ENCODE measurements at regions not wholly inside any gene's neighbourhood (a gene's known extent, or its start where the extent isn't known, plus 50 kb on each side); places are given as distances from the start of the nearest gene placed in this dataset.

DNA sequence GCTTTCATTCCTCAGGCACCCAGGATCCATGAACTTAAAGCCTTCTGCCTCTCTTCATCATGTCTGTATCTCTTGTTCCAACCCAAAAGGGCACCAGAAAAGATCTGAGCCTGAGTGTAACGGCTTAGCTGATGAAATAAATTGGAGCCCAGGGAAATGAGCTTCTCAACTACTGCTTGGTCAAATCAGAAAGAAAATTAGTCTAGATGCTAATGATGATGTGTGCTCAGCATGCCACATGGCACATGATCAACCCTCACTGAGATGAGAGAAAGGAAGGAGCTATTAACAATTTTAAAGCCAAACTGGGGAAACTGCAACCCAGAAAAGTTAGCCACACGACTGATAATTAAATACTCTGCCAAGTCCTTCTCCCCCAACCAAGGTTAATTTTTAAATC, 325.7 kb downstream of the CNTN3 start:
- H3K4me1 Mint-ChIP-seq (ENCODE audit: unreplicated experiment) = no peaks in the 10 kb centered on the region
- H3K36me3 Mint-ChIP-seq (ENCODE audit: unreplicated experiment) = no peaks in the 10 kb centered on the region
- no peaks in the 10 kb centered on the region for H3K27me3 Mint-ChIP-seq (ENCODE audit: unreplicated experiment)
- H3K9me3 Mint-ChIP-seq (ENCODE audit: unreplicated experiment) = no peaks in the 10 kb centered on the region
- no peak overlapping the region for H3K27ac Mint-ChIP-seq (ENCODE audit: unreplicated experiment)
- H3K4me3 Mint-ChIP-seq (ENCODE audit: unreplicated experiment) = no peak overlapping the region
- no peak for DNase-seq (ENCODE audit: extremely low spot score, unreplicated experiment)
- TF ChIP-seq CTCF (IDR thresholded peaks at IDR 0.05) = no peak

GRCh38 chr3:74287557-74287956, 326.9 kb downstream of the CNTN3 start:
- no peaks in the 10 kb centered on the region for H3K36me3 Mint-ChIP-seq (ENCODE audit: unreplicated experiment)
- DNase-seq (ENCODE audit: extremely low spot score, unreplicated experiment) = no peak
- H3K4me1 Mint-ChIP-seq (ENCODE audit: unreplicated experiment) = no peaks in the 10 kb centered on the region
- no peaks in the 10 kb centered on the region for H3K9me3 Mint-ChIP-seq (ENCODE audit: unreplicated experiment)
- TF ChIP-seq CTCF (IDR thresholded peaks at IDR 0.05) = no peak
- H3K27ac Mint-ChIP-seq (ENCODE audit: unreplicated experiment) = no peak overlapping the region
- no peak overlapping the region for H3K4me3 Mint-ChIP-seq (ENCODE audit: unreplicated experiment)
- no peaks in the 10 kb centered on the region for H3K27me3 Mint-ChIP-seq (ENCODE audit: unreplicated experiment)

DNA sequence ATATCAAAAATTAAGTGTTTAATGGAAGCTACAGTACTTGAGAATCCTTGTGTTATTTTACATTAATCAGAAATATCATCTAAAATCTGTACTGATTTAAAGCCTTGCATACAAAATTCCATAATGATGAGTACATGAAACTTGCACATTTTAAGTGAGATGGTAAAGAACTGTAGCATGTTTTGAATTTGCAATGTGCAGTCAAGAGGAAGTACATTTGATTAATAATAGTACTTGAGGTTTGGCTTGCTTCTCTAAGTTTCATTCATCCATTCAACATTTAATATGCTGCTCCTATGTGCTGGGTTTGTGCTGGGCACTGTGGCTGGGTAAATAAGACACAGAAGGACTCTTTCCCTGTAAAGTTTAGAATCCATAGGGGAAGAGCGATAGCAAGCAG, 332.3 kb downstream of the CNTN3 start:
- Mint-ChIP-seq H3K36me3 (ENCODE audit: unreplicated experiment) (no peaks in the 10 kb centered on the region), H3K9me3 (ENCODE audit: unreplicated experiment) (peaks cover 16% of the 10 kb centered on the region), H3K27me3 (ENCODE audit: unreplicated experiment) (no peaks in the 10 kb centered on the region), H3K4me1 (ENCODE audit: unreplicated experiment) (no peaks in the 10 kb centered on the region), H3K27ac (ENCODE audit: unreplicated experiment) (no peak overlapping the region), H3K4me3 (ENCODE audit: unreplicated experiment) (no peak overlapping the region)
- no peak for DNase-seq (ENCODE audit: extremely low spot score, unreplicated experiment)
- TF ChIP-seq CTCF (IDR thresholded peaks at IDR 0.05) = no peak

DNA sequence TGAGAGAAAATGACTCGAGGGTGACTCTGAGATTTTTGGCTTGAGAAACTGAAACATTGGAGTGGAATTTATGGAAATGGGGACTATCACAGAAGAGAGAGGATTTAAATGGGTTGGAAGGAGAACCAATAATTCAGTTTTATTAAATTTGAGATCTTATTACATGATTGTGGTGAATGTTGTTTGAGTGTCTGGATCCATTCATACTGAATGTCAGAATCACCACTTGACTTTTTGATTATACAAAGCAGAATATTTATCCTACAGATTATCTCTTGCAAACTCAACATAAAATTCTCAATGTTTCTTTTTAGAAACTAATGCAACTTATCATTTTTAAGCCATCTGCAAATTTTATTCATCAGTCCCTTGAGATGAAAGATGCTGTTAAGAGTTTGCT, 332.8 kb downstream of the CNTN3 start:
- Mint-ChIP-seq H3K27ac (ENCODE audit: unreplicated experiment) (no peak overlapping the region), H3K4me3 (ENCODE audit: unreplicated experiment) (no peak overlapping the region), H3K9me3 (ENCODE audit: unreplicated experiment) (peaks cover 18% of the 10 kb centered on the region), H3K36me3 (ENCODE audit: unreplicated experiment) (no peaks in the 10 kb centered on the region), H3K4me1 (ENCODE audit: unreplicated experiment) (no peaks in the 10 kb centered on the region), H3K27me3 (ENCODE audit: unreplicated experiment) (no peaks in the 10 kb centered on the region)
- no peak for TF ChIP-seq CTCF (IDR thresholded peaks at IDR 0.05)
- no peak for DNase-seq (ENCODE audit: extremely low spot score, unreplicated experiment)

DNA sequence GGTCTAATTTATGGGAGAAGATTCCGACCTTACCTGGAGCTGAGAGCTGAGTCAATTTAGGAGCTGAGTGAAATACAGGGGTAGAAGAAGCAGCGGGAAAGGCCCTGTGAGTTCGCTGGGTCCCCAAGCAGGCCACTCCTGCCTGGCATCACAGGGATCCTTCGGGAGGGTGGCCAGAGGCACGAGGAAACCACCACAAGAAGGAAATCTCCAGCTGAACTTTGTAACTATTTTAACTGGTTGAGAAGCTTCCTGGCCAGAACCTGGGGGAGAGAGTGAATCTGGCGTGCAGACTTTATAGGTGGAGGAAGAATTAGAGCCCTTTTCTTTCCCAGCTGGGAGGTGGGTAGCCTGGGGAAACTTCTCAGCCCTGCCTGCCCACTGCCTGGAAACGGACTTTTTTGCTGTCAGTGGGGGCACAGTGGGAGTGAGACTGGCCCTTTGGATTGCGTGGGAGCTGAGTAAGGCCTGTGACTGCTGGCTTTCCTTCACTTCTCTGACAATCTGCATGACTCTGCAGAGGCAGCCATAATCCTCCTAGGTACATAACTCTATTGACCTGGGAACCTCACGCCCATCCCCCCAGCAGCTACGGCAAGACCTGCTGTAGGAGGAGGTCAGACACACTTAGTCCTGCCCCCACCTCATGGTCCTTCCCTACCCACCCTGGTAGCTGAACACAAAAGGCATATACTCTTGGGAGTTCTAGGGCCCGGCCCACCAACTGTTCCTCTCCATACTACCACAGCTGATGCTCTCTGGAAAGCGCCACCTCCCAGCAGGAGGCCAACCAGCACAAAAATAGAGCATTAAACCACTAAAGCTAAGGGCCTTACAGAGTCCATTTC, 340.7 kb downstream of the CNTN3 start:
- TF ChIP-seq CTCF (IDR thresholded peaks at IDR 0.05) = no peak
- Mint-ChIP-seq H3K27me3 (ENCODE audit: unreplicated experiment) (peaks cover 3% of the 10 kb centered on the region), H3K4me3 (ENCODE audit: unreplicated experiment) (no peak overlapping the region), H3K4me1 (ENCODE audit: unreplicated experiment) (no peaks in the 10 kb centered on the region), H3K36me3 (ENCODE audit: unreplicated experiment) (no peaks in the 10 kb centered on the region), H3K9me3 (ENCODE audit: unreplicated experiment) (peaks cover 15% of the 10 kb centered on the region), H3K27ac (ENCODE audit: unreplicated experiment) (no peak overlapping the region)
- DNase-seq (ENCODE audit: extremely low spot score, unreplicated experiment) = no peak

All from osteocyte (in vitro differentiated cells).